NB4 (cell line): ENCODE measurements at regions not wholly inside any gene's neighbourhood (a gene's known extent, or its start where the extent isn't known, plus 50 kb on each side); places are given as distances from the start of the nearest gene placed in this dataset.

Experiments used
- DNase-seq: peaks from one replicate; pipeline ENCODE4 v3.0.0; 2010; ENCODE audit warnings: low read depth
- H3K4me3 ChIP-seq: one replicate; pipeline ENCODE4 v1.5.1; 2011; ENCODE audit warnings: mild to moderate bottlenecking, low read depth, low read length, moderate library complexity
- CTCF ChIP-seq: IDR thresholded peaks from one replicate; pipeline ENCODE4 v1.5.1; 2012; ENCODE audit warnings: low read depth, low read length
- MAX ChIP-seq: IDR thresholded peaks from 2 replicates; pipeline ENCODE4 v1.6.1; 2011; ENCODE audit warnings: low read depth, low read length
- MYC ChIP-seq: IDR thresholded peaks from 2 replicates; pipeline ENCODE4 v1.6.1; 2011; ENCODE audit warnings: low read depth, low read length
- POLR2A ChIP-seq: IDR thresholded peaks from 2 replicates; pipeline ENCODE4 v1.6.1; 2011; ENCODE audit warnings: mild to moderate bottlenecking; ENCODE audit not compliant: insufficient read length; ENCODE audit errors: extremely low read depth

GRCh38 chr10:109474812-109475211, 448.5 kb downstream of the XPNPEP1 start:
- TF ChIP-seq MAX (no peak), MYC (no peak), CTCF (no peak), POLR2A (no peak)

GRCh38 chr10:109474261-109474660, 449.1 kb downstream of the XPNPEP1 start:
- H3K4me3 ChIP-seq = no peak overlapping the region
- no peak for DNase-seq
- TF ChIP-seq MAX (no peak), MYC (no peak)

More at GRCh38 chr10:109474812-109475211, 448.5 kb downstream of the XPNPEP1 start:
- H3K4me3 ChIP-seq = no peak overlapping the region
- no peak for DNase-seq

GRCh38 chr10:109467551-109467950, 455.8 kb downstream of the XPNPEP1 start:
- H3K4me3 ChIP-seq = no peak overlapping the region
- no peak for TF ChIP-seq MYC
- TF ChIP-seq MAX = no peak
- TF ChIP-seq CTCF = no peak
- TF ChIP-seq POLR2A = no peak
- DNase-seq = no peak

GRCh38 chr10:109464949-109465348, 458.4 kb downstream of the XPNPEP1 start:
- H3K4me3 ChIP-seq = no peak overlapping the region
- TF ChIP-seq MAX = no peak
- TF ChIP-seq MYC = no peak
- no peak for TF ChIP-seq POLR2A
- no peak for TF ChIP-seq CTCF

GRCh38 chr10:109457302-109457638, 466.0 kb downstream of the XPNPEP1 start:
- DNase-seq = no peak
- TF ChIP-seq MAX (no peak), CTCF (no peak), MYC (no peak), POLR2A (no peak)
- no peak overlapping the region for H3K4me3 ChIP-seq

More at GRCh38 chr10:109464949-109465348, 458.4 kb downstream of the XPNPEP1 start:
- no peak for DNase-seq

GRCh38 chr10:109456566-109457301, 466.6 kb downstream of the XPNPEP1 start:
- DNase-seq = no peak
- TF ChIP-seq POLR2A = no peak
- no peak for TF ChIP-seq MAX
- TF ChIP-seq CTCF = no peak
- no peak for TF ChIP-seq MYC
- no peak overlapping the region for H3K4me3 ChIP-seq
